NT2/D1 (cell line): ENCODE measurements at regions not wholly inside any gene's neighbourhood (a gene's known extent, or its start where the extent isn't known, plus 50 kb on each side); places are given as distances from the start of the nearest gene placed in this dataset.

ENCODE experiments used
- SUZ12 ChIP-seq: IDR thresholded peaks from 2 replicates; pipeline ENCODE4 v1.6.1; 2011; ENCODE audit not compliant: insufficient read length, insufficient read depth; ENCODE audit errors: extremely low read depth
- YY1 ChIP-seq: IDR thresholded peaks from 2 replicates; pipeline ENCODE4 v1.6.1; 2011; ENCODE audit not compliant: insufficient read length, insufficient read depth
- ZNF274 ChIP-seq: IDR thresholded peaks from 2 replicates; pipeline ENCODE4 v1.6.1; 2011; ENCODE audit warnings: mild to moderate bottlenecking, low read depth, low read length

DNA sequence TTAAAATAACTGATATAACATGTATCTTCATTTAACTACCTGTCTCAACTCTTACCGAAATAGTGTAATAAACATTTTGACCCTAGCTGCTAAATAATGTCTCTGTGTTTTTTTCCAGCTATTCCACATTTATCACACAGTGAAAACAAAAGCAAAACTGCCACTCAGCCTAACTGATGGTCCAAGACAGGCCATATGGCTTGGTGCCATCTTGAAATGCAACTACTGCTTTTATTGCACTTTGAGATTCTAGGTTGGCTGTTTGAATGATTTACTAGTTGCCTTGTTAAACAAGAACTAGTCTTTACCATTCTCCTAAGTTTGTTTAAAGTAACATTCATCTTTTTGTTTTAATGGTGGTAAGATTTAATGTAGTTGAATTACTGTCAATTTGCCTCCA lies 739.8 kb downstream of the TFAP2A start:
- TF ChIP-seq SUZ12, result no peak
- TF ChIP-seq ZNF274, result no peak
- TF ChIP-seq YY1, result no peak
